A673 (cell line): ENCODE measurements at regions not wholly inside any gene's neighbourhood (a gene's known extent, or its start where the extent isn't known, plus 50 kb on each side); places are given as distances from the start of the nearest gene placed in this dataset.
"Not testable (repeated sequence)": the region's sequence is repeated elsewhere in the genome, so short reads cannot be mapped to it uniquely, and the experiment has no call there.

Source experiments
- BruUV-seq: library from RNA; stranded (reverse); fragments of 400-500 nt; replicated peaks from 2 replicates; lab custom pipeline; 2021; lab: Mats Ljungman, UMichigan
- CTCF ChIA-PET: fragments of 300-600 bp; sonication (Branson Sonifier 250); formaldehyde crosslinking; loops from one replicate; lab custom pipeline; 2022; ENCODE audit warnings: antibody characterized with exemption; lab: Charles Lee
- POLR2A ChIA-PET: fragments of 300-600 bp; sonication (Branson Sonifier 250); formaldehyde crosslinking; loops from one replicate; lab custom pipeline; 2022; ENCODE audit warnings: antibody characterized with exemption; ENCODE audit not compliant: low non-redundant PET; lab: Charles Lee
- DNase-seq: peaks from one replicate; pipeline ENCODE4 v3.0.0-alpha.2; 2015; ENCODE audit warnings: low spot score
- H3K27ac ChIP-seq: fragments of 200-600 bp; sonication (generic); 2 replicates; pipeline ENCODE4 v1.5.1; 2016; ENCODE audit warnings: mixed run types, low read depth, mild to moderate bottlenecking, mixed read lengths, antibody characterized with exemption, low read length; ENCODE audit not compliant: poor library complexity, severe bottlenecking
- H3K27me3 ChIP-seq: fragments of 200-600 bp; sonication (generic); replicated peaks from 2 replicates; pipeline ENCODE4 v1.6.1; 2017; ENCODE audit warnings: mixed run types, low read depth, mild to moderate bottlenecking, mixed read lengths, antibody characterized with exemption, low read length; ENCODE audit not compliant: insufficient read depth, poor library complexity
- H3K36me3 ChIP-seq: fragments of 200-600 bp; sonication (generic); 2 replicates; pipeline ENCODE4 v1.6.1; 2016; ENCODE audit warnings: mixed run types, mild to moderate bottlenecking, mixed read lengths, antibody characterized with exemption, low read length; ENCODE audit not compliant: insufficient read depth, poor library complexity, severe bottlenecking
- H3K4me1 ChIP-seq: fragments of 200-600 bp; sonication (generic); 2 replicates; pipeline ENCODE4 v1.6.1; 2017; ENCODE audit warnings: mixed run types, mild to moderate bottlenecking, mixed read lengths, antibody characterized with exemption, low read length; ENCODE audit not compliant: insufficient read depth, poor library complexity, severe bottlenecking
- H3K4me3 ChIP-seq: fragments of 200-600 bp; sonication (generic); 2 replicates; pipeline ENCODE4 v1.5.1; 2016; ENCODE audit warnings: low read depth, mixed run types, mild to moderate bottlenecking, mixed read lengths, low read length; ENCODE audit not compliant: poor library complexity, severe bottlenecking
- H3K9me3 ChIP-seq: fragments of 200-600 bp; sonication (generic); 2 replicates; pipeline ENCODE4 v1.6.1; 2016; ENCODE audit warnings: mixed run types, low read depth, mild to moderate bottlenecking, mixed read lengths, antibody characterized with exemption, low read length; ENCODE audit not compliant: poor library complexity, severe bottlenecking
- EZH2 ChIP-seq: fragments of 200-600 bp; sonication (generic); IDR thresholded peaks from 2 replicates; pipeline ENCODE4 v1.6.1; 2017; ENCODE audit warnings: borderline replicate concordance, low read depth, mild to moderate bottlenecking, mixed read lengths, antibody characterized with exemption, low read length; ENCODE audit not compliant: poor library complexity, severe bottlenecking
- intact Hi-C: fragments of 100-400 bp; cut with micrococcal nuclease; formaldehyde crosslinking; loops from one replicate; pipeline ENCODE4 v1.10.0; 2022; ENCODE audit not compliant: unreplicated experiment
- TF ChIP-seq, protein P1 (sequence below): fragments of 300-800, 200-600 bp; sonication (generic); conservative IDR thresholded peaks from 2 replicates; pipeline ENCODE4 v1.5.1; 2017; ENCODE audit warnings: low read depth, mild to moderate bottlenecking, antibody characterized with exemption, low read length, moderate library complexity, mixed read lengths

DNA sequence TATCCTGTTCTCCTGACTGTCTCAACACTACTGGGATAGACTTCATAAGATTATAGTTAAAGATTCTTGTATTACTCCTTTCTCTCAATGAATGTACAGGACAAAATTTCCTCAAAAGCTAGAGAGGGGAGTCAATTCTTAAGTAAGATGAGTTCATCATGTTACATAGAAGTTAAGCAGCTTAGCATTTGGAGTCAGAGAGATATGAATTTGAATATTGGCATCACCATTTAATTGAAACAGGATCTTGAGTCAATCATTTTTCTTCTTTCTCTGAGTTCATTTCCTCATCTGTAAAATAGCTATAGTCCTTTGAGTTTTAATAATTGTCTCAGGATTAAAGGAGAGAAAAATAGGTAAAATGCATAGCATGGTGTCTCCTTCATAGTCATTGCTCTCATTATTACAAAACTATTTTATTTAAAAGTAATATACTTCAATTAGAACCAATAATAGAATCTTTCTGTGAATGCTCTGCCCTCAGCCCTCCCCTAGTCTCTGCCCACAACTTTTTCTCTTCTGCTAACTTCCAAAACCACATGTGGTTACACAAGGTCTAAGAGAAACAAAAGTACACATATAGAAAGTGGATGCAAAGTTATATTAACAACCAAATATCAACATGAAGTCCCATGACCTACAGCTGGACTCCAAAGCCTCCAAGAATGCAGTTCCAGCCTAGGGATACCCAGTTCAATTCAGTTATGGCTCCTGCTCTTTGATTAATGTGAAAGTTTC, 265.6 kb downstream of the TLE1 start:
- DNase-seq, result no peak
- H3K9me3 ChIP-seq, result peaks cover 16% of the 10 kb centered on the region

DNA sequence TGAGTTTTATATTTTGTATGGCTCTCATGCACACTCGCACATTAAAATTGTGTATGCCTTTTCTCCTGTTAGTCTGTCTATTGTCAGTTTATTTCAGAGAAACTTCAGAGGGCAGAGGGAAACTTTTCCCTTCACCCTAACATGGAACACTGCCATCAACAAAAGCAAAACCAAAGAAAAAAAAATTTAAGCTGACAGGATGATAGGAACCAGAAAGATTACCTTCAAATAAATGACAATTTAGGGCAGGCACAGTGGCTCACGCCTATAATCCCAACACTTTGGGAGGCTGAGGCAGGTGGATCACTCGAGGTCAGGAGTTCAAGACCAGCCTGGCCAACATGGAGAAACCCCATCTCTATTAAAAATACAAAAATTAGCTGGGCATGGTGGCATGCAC, 268.3 kb downstream of the TLE1 start:
- CTCF ChIA-PET, BruUV-seq, POLR2A ChIA-PET, H3K36me3 ChIP-seq, H3K4me1 ChIP-seq, H3K9me3 ChIP-seq, H3K27ac ChIP-seq, H3K27me3 ChIP-seq, intact Hi-C loops, DNase-seq, H3K4me3 ChIP-seq: not testable (repeated sequence)

More for the DNA sequence above, 265.6 kb downstream of the TLE1 start:
- no peaks in the 10 kb centered on the region for H3K27me3 ChIP-seq
- no peaks in the 10 kb centered on the region for H3K4me1 ChIP-seq
- no peak overlapping the region for H3K27ac ChIP-seq
- no peaks in the 10 kb centered on the region for H3K36me3 ChIP-seq
- no TSS peak for BruUV-seq
- no peak overlapping the region for H3K4me3 ChIP-seq
- intact Hi-C loops, result no loop called here
- TF ChIP-seq, protein P1, sequence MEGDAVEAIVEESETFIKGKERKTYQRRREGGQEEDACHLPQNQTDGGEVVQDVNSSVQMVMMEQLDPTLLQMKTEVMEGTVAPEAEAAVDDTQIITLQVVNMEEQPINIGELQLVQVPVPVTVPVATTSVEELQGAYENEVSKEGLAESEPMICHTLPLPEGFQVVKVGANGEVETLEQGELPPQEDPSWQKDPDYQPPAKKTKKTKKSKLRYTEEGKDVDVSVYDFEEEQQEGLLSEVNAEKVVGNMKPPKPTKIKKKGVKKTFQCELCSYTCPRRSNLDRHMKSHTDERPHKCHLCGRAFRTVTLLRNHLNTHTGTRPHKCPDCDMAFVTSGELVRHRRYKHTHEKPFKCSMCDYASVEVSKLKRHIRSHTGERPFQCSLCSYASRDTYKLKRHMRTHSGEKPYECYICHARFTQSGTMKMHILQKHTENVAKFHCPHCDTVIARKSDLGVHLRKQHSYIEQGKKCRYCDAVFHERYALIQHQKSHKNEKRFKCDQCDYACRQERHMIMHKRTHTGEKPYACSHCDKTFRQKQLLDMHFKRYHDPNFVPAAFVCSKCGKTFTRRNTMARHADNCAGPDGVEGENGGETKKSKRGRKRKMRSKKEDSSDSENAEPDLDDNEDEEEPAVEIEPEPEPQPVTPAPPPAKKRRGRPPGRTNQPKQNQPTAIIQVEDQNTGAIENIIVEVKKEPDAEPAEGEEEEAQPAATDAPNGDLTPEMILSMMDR, result no peak
- no peak for TF ChIP-seq EZH2
- ChIA-PET CTCF (no interaction called here), POLR2A (no interaction called here)

DNA sequence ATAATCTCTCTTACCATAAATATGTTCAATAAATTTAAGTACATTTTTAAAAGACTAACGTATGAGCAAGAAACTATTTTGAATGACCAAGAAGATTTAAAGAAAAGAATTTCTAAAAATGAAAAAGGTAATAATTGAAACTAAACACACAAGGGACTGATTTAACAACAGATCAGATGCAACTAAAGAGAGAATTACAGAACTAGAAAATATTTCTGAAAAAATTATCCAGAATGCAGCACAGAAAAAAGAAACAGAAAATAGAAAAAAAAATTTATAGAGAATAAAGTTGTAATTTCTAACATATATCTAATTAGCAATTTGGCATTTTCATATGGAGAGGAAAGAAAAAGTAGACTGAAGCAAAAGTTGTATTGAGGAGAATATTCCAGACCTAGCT, 269.3 kb downstream of the TLE1 start:
- intact Hi-C loops, result no loop called here
- peaks cover 2% of the 10 kb centered on the region for H3K9me3 ChIP-seq
- H3K4me1 ChIP-seq, result no peaks in the 10 kb centered on the region
- TF ChIP-seq, protein P1, result no peak
- no peak for TF ChIP-seq EZH2
- POLR2A ChIA-PET, result no interaction called here
- no peaks in the 10 kb centered on the region for H3K27me3 ChIP-seq
- CTCF ChIA-PET, result no interaction called here
- no peaks in the 10 kb centered on the region for H3K36me3 ChIP-seq
- DNase-seq, result no peak
- no peak overlapping the region for H3K27ac ChIP-seq
- no TSS peak for BruUV-seq
- H3K4me3 ChIP-seq, result no peak overlapping the region

DNA sequence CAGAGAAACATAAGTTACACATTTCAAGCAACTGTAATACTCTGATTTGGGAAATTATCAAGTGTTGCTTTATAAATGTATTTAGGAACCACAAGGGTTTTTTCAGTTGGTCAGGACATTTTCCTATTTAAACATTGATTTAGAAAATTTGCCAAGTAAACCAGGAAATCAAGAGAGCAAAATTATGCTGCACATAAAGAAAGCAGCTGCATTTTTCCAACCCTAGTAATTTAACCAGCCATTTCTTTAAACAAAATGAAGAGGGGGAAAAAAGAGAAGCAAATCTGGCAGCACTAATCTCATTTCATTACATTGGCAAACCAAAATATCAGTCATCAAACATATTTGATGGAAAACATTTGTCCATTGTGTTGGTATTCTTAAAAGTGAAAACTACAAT, 271.4 kb downstream of the TLE1 start:
- ChIA-PET CTCF (no interaction called here), POLR2A (no interaction called here)
- peaks cover 2% of the 10 kb centered on the region for H3K9me3 ChIP-seq
- H3K27ac ChIP-seq, result no peak overlapping the region
- H3K4me1 ChIP-seq, result no peaks in the 10 kb centered on the region
- no peak for TF ChIP-seq EZH2
- TF ChIP-seq, protein P1, result no peak
- H3K4me3 ChIP-seq, result no peak overlapping the region
- BruUV-seq, result no TSS peak
- intact Hi-C loops, result no loop called here
- no peaks in the 10 kb centered on the region for H3K27me3 ChIP-seq
- DNase-seq, result no peak
- H3K36me3 ChIP-seq, result no peaks in the 10 kb centered on the region
